Body of pancreas (tissue), 4 donors: ENCODE measurements at regions not wholly inside any gene's neighbourhood (a gene's known extent, or its start where the extent isn't known, plus 50 kb on each side); places are given as distances from the start of the nearest gene placed in this dataset.

Experiments
- ATAC-seq: fragments of 150-250 bp; one replicate; pipeline ENCODE4 v1.9.1; 2016
- DNase-seq, 4 donors: peaks; one replicate each; pipeline ENCODE4 v3.0.0-alpha.2; 2019
- H3K27ac ChIP-seq, 4 donors: fragments of 200-600 bp; sonication (generic); 1 replicate in 3 of 4; 2 replicates in 1 of 4; pipeline versions ENCODE4 v1.5.1 to v1.6.1; 2016 to 2019; ENCODE audit warnings: mild to moderate bottlenecking in 1 of 4, mixed read lengths in 1 of 4, moderate library complexity in 1 of 4
- H3K27me3 ChIP-seq, 2 donors: fragments of 200-600 bp; sonication (generic); one replicate each; pipeline ENCODE4 v1.6.0; 2016; ENCODE audit warnings: mild to moderate bottlenecking in 1 of 2
- H3K36me3 ChIP-seq, 2 donors: fragments of 200-600 bp; sonication (generic); replicated peaks in 1 of 2; 2 replicates each; pipeline ENCODE4 v1.5.1; 2016; ENCODE audit warnings: low read depth in 2 of 2; ENCODE audit not compliant: insufficient read depth in 1 of 2
- H3K4me1 ChIP-seq: fragments of 200-600 bp; sonication (generic); one replicate; pipeline ENCODE4 v1.6.0; 2016
- H3K4me3 ChIP-seq, 2 donors: fragments of 200-600 bp; sonication (generic); 1 replicate in 1 of 2; 2 replicates in 1 of 2; pipeline ENCODE4 v1.5.1; 2016 to 2019
- H3K9me3 ChIP-seq, 3 donors: fragments of 200-600 bp; sonication (generic); 1 replicate in 2 of 3; 2 replicates in 1 of 3; pipeline ENCODE4 v1.5.1; 2016
- CTCF ChIP-seq, 7 experiments: fragments of 450-650 bp in 4 of 7; fragments of 200-600 bp in 3 of 7; sonication (generic) in 3 of 7; IDR thresholded peaks; one replicate each; pipeline ENCODE4 v1.5.1; 2016 to 2019; ENCODE audit warnings: antibody characterized with exemption in 7 of 7
- POLR2A ChIP-seq, 3 donors: fragments of 450-650 bp; IDR thresholded peaks; one replicate each; pipeline ENCODE4 v1.6.1; 2016; ENCODE audit warnings: antibody characterized with exemption in 3 of 3, mild to moderate bottlenecking in 2 of 3
- WGBS, 2 donors: methylation state at CpG; one replicate each; pipeline ENCODE4 v1.1.5; 2017; 5-methylcytosine and 5-hydroxymethylcytosine counted together
- intact Hi-C: fragments of 100-400 bp; cut with DNase I; formaldehyde crosslinking; loops from one replicate; pipeline ENCODE4 v1.15.1; 2023

DNA sequence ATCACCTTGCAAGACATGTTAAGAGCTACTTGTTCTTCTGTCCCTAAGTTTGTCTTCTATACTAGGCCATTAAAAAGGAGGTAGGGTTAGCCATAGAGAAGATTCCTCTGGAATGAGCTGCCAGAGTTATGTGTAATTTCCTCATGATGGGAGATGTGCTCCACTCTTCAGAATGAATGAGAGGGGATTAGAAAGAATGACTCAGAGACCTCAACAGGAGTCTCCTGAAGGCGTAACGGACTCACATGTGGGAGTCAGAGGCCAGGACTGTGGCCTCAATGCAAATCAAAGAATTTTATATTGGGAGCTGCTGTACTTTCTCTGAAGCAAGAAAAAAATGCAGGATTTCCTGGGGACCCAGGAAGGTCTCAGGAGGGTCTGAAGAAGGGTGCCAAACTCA is 87.8 kb upstream of the ATXN7L3B start:
- H3K36me3 ChIP-seq, result no peaks in the 10 kb centered on the region
- TF ChIP-seq CTCF (IDR thresholded peaks at IDR 0.05) (no peak), POLR2A (IDR thresholded peaks at IDR 0.05) (no peak)
- intact Hi-C loops, result no loop called here
- 78 to 88% methylated on average over 2 of the region's 2 CpGs for WGBS, 2 donors
- no peak overlapping the region for H3K4me3 ChIP-seq
- ATAC-seq (no peak), DNase-seq (no peak)
- no peaks in the 10 kb centered on the region for H3K9me3 ChIP-seq
- no peaks in the 10 kb centered on the region for H3K4me1 ChIP-seq
- no peak overlapping the region for H3K27ac ChIP-seq
- no peaks in the 10 kb centered on the region for H3K27me3 ChIP-seq

DNA sequence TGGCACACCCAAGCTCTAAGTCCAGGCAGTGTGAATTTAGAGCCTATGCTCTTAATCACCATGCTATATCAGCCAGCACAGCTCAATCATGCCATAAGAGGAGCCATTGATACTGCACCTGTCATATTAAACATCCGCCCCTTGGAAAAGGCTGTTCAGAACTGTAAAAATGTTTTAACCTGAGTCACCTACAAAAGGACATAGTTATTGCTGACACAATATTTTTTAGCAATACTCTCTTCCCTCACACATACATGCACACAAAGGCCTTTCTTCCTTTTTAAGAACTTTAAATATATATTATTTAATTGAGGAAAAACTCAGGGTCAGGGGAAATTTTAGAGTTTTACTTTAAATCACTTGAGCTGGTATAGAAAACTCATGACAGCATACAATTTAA is 83.5 kb upstream of the ATXN7L3B start:
- H3K4me1 ChIP-seq, result no peaks in the 10 kb centered on the region
- no peak for DNase-seq
- no peaks in the 10 kb centered on the region for H3K36me3 ChIP-seq
- H3K4me3 ChIP-seq, result no peak overlapping the region
- no peak for TF ChIP-seq CTCF (IDR thresholded peaks at IDR 0.05)
- no peak for TF ChIP-seq POLR2A (IDR thresholded peaks at IDR 0.05)
- 85 to 90% methylated on average over 1 of the region's 1 CpG for WGBS, 2 donors
- no peak for ATAC-seq
- H3K9me3 ChIP-seq, result no peaks in the 10 kb centered on the region
- no peaks in the 10 kb centered on the region for H3K27me3 ChIP-seq
- no peak overlapping the region for H3K27ac ChIP-seq
- intact Hi-C loops, result no loop called here

DNA sequence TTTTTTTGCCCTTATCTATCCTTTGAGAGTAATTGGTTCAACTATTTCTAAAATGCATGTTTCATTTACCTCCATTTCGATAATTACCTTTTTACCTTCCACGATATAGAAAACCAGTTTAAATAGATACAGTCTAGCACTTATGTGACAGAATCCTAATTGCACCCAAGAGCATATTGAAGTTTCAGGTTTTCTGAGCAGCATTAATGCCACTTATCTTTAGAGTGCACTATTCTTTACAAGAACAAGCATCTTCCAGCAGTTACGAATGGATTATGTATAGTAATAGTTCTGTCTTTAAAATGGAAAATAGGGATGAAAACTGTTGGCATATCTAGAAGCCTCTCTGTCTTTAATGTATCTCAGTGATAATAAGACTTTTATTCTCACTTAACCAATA is 82.2 kb upstream of the ATXN7L3B start:
- H3K27me3 ChIP-seq, result no peaks in the 10 kb centered on the region
- WGBS, 2 donors, result 75 to 78% methylated on average over 3 of the region's 3 CpGs
- ATAC-seq (no peak), DNase-seq (no peak)
- TF ChIP-seq CTCF (IDR thresholded peaks at IDR 0.05) (no peak), POLR2A (IDR thresholded peaks at IDR 0.05) (no peak)
- H3K36me3 ChIP-seq, result no peaks in the 10 kb centered on the region
- intact Hi-C loops, result no loop called here
- H3K27ac ChIP-seq, result no peak overlapping the region
- H3K4me3 ChIP-seq, result no peak overlapping the region
- no peaks in the 10 kb centered on the region for H3K4me1 ChIP-seq
- H3K9me3 ChIP-seq, result no peaks in the 10 kb centered on the region

DNA sequence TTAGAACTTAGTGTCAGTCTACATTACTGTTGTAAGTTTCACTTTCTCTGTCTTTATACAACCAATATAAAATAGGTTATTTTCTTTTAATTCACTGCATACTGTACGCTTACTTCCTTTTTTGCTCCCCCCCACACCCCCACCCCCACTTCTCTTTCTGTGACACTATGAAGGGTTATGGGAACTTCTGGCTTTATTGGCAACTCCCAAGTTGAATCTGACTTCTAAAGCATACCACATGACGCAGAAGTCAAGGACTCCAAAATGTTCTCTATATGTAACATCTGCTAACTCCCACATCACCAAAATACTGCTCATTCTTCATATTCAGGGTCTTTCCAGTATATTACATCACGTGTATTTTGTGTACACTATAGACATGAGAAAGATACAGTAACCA is 81.2 kb upstream of the ATXN7L3B start:
- no peak for TF ChIP-seq POLR2A (IDR thresholded peaks at IDR 0.05)
- no peak for TF ChIP-seq CTCF (IDR thresholded peaks at IDR 0.05)
- no peaks in the 10 kb centered on the region for H3K4me1 ChIP-seq
- DNase-seq (no peak), ATAC-seq (no peak)
- H3K27ac ChIP-seq, result no peak overlapping the region
- H3K4me3 ChIP-seq, result no peak overlapping the region
- no peaks in the 10 kb centered on the region for H3K36me3 ChIP-seq
- H3K9me3 ChIP-seq, result no peaks in the 10 kb centered on the region
- intact Hi-C loops, result no loop called here
- 58 to 71% methylated on average over 3 of the region's 3 CpGs for WGBS, 2 donors
- no peaks in the 10 kb centered on the region for H3K27me3 ChIP-seq

GRCh38 chr12:74468401-74468800 is 69.2 kb upstream of the ATXN7L3B start:
- Histone ChIP-seq H3K9me3 (no peaks in the 10 kb centered on the region), H3K27me3 (no peaks in the 10 kb centered on the region), H3K27ac (no peak overlapping the region), H3K4me1 (no peaks in the 10 kb centered on the region), H3K4me3 (no peak overlapping the region), H3K36me3 (no peaks in the 10 kb centered on the region)
- ATAC-seq (no peak), DNase-seq (no peak)
- TF ChIP-seq POLR2A (IDR thresholded peaks at IDR 0.05) (no peak), CTCF (IDR thresholded peaks at IDR 0.05) (no peak)
- WGBS, 2 donors, result 46 to 68% methylated on average over 4 of the region's 4 CpGs
- intact Hi-C loops, result no loop called here
